ENCODE measurements at regions not wholly inside any gene's neighbourhood (a gene's known extent, or its start where the extent isn't known, plus 50 kb on each side); places are given as distances from the start of the nearest gene placed in this dataset.
"Not testable (repeated sequence)": the region's sequence is repeated elsewhere in the genome, so short reads cannot be mapped to it uniquely, and the experiment has no call there.

DNA sequence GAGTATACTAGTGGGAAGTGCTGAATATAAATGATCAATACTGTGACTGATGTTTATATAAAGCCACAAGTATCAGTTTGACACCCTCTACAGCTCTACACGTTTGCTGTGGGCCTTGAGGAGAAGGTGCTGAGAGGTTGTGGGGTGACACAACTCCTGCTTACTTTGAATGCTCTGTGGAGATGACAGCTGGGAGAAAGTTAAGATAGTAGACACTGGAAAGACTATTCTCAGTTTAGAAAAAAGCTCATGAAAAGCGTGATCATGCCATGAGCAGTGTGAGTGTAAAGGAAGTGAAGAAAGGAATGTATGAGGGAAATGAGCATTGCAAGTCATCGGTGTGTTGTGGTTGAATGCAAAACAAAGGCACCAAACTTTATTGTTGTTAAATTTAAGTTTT, 215.8 kb downstream of the UTRN start:
- no peaks in the 10 kb centered on the region for H3K4me1 ChIP-seq (ENCODE audit: control insufficient read depth in 2 of 2, insufficient read depth in 2 of 2, low read length in 2 of 2)
- WGBS: 60% methylated on average over 3 of the region's 3 CpGs
- H3K9me3 ChIP-seq (ENCODE audit: control insufficient read depth in 2 of 2, insufficient read depth in 1 of 2, low read length in 1 of 2): no peaks in the 10 kb centered on the region
- H3K27ac ChIP-seq (ENCODE audit: low read depth in 1 of 2, low read length in 1 of 2): no peak overlapping the region
- H3K36me3 ChIP-seq (ENCODE audit: control insufficient read depth in 2 of 2, insufficient read depth in 2 of 2, low read length in 1 of 2): peaks cover 8 to 31% of the 10 kb centered on the region in 2 donors
- no peak overlapping the region for H3K4me3 ChIP-seq (ENCODE audit: low read length in 2 of 2)
- DNase-seq (ENCODE audit: low read depth in 6 of 9, low spot score in 9 of 9): no peak
- no peaks in the 10 kb centered on the region for H3K27me3 ChIP-seq (ENCODE audit: control insufficient read depth in 2 of 2, insufficient read depth in 1 of 2, low read length in 1 of 2)

GRCh38 chr6:144505214-144505613, 220.1 kb downstream of the UTRN start:
- not testable (repeated sequence) for H3K36me3 ChIP-seq (ENCODE audit: control insufficient read depth in 2 of 2, insufficient read depth in 2 of 2, low read length in 1 of 2); H3K27ac ChIP-seq (ENCODE audit: low read depth in 1 of 2, low read length in 1 of 2); H3K9me3 ChIP-seq (ENCODE audit: control insufficient read depth in 2 of 2, insufficient read depth in 1 of 2, low read length in 1 of 2); H3K27me3 ChIP-seq (ENCODE audit: control insufficient read depth in 2 of 2, insufficient read depth in 1 of 2, low read length in 1 of 2); H3K4me3 ChIP-seq (ENCODE audit: low read length in 2 of 2); H3K4me1 ChIP-seq (ENCODE audit: control insufficient read depth in 2 of 2, insufficient read depth in 2 of 2, low read length in 2 of 2); DNase-seq (ENCODE audit: low read depth in 6 of 9, low spot score in 9 of 9)
- 98% methylated on average over 4 of the region's 4 CpGs for WGBS

DNA sequence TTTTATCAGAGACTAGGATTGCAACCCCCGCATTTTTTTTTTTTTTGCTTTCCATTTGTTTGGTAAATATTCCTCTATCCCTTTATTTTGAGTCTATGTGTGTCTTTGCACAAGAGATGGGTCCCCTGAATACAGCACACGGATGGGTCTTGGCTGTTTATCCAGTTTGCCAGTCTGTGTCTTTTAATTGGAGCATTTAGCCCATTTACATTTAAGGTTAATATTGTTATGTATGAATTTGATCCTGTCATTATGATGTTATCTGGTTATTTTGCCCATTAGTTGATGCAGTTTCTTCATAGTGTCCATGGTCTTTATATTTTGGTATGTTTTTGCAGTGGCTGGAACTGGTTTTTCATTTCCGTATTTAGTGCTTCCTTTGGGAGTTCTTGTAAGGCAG, 220.9 kb downstream of the UTRN start:
- H3K4me3 ChIP-seq (ENCODE audit: low read length in 2 of 2); DNase-seq (ENCODE audit: low read depth in 6 of 9, low spot score in 9 of 9); H3K27ac ChIP-seq (ENCODE audit: low read depth in 1 of 2, low read length in 1 of 2); H3K27me3 ChIP-seq (ENCODE audit: control insufficient read depth in 2 of 2, insufficient read depth in 1 of 2, low read length in 1 of 2); H3K4me1 ChIP-seq (ENCODE audit: control insufficient read depth in 2 of 2, insufficient read depth in 2 of 2, low read length in 2 of 2); H3K36me3 ChIP-seq (ENCODE audit: control insufficient read depth in 2 of 2, insufficient read depth in 2 of 2, low read length in 1 of 2); H3K9me3 ChIP-seq (ENCODE audit: control insufficient read depth in 2 of 2, insufficient read depth in 1 of 2, low read length in 1 of 2): not testable (repeated sequence)
- WGBS: 99% methylated on average over 3 of the region's 3 CpGs

DNA sequence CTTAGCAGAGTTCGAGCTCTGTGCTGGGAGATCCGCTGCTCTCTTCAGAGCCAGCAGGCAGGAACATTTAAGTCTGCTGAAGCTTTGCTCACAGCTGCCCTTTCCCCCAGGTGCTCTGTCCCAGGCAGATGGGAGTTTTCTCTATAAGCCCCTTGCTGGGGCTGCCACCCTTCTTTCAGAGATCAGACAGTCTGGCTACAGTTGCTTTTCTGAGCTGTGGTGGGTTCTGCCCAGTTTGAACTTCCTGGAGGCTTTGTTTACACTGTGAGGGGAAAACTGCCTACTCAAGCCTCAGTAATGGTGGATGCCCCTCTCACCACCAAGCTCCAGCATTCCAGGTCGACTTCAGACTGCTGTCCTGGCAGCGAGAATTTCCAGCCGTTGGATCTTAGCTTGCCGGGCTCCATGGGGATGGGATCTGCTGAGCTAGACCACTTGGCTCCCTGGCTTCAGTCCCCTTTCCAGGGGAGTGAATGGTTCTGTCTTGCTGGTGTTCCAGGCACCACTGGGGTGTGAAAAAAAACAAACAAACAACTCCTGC, 222.7 kb downstream of the UTRN start:
- 97% methylated on average over 6 of the region's 6 CpGs for WGBS
- not testable (repeated sequence) for H3K36me3 ChIP-seq (ENCODE audit: control insufficient read depth in 2 of 2, insufficient read depth in 2 of 2, low read length in 1 of 2); H3K27me3 ChIP-seq (ENCODE audit: control insufficient read depth in 2 of 2, insufficient read depth in 1 of 2, low read length in 1 of 2); H3K9me3 ChIP-seq (ENCODE audit: control insufficient read depth in 2 of 2, insufficient read depth in 1 of 2, low read length in 1 of 2); H3K27ac ChIP-seq (ENCODE audit: low read depth in 1 of 2, low read length in 1 of 2); H3K4me3 ChIP-seq (ENCODE audit: low read length in 2 of 2); H3K4me1 ChIP-seq (ENCODE audit: control insufficient read depth in 2 of 2, insufficient read depth in 2 of 2, low read length in 2 of 2); DNase-seq (ENCODE audit: low read depth in 6 of 9, low spot score in 9 of 9)

DNA sequence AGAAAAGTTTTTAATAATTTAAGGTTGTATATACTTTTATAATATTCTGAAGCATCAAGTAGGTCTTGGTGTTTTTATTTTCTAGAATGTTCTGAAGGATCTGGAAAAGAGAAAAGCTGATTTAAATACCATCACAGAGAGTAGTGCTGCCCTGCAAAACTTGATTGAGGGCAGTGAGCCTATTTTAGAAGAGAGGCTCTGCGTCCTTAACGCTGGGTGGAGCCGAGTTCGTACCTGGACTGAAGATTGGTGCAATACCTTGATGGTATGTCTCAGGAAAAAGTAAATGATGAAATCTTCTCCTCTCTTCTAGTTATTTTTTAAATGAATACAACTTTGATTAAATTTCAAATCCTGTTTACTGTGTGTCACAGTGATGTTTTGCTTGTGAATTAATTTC, 225.7 kb downstream of the UTRN start:
- Histone ChIP-seq H3K4me1 (ENCODE audit: control insufficient read depth in 2 of 2, insufficient read depth in 2 of 2, low read length in 2 of 2) (no peaks in the 10 kb centered on the region), H3K27me3 (ENCODE audit: control insufficient read depth in 2 of 2, insufficient read depth in 1 of 2, low read length in 1 of 2) (no peaks in the 10 kb centered on the region), H3K4me3 (ENCODE audit: low read length in 2 of 2) (no peak overlapping the region), H3K9me3 (ENCODE audit: control insufficient read depth in 2 of 2, insufficient read depth in 1 of 2, low read length in 1 of 2) (peaks cover 0 to 8% of the 10 kb centered on the region in 2 donors), H3K27ac (ENCODE audit: low read depth in 1 of 2, low read length in 1 of 2) (no peak overlapping the region), H3K36me3 (ENCODE audit: control insufficient read depth in 2 of 2, insufficient read depth in 2 of 2, low read length in 1 of 2) (peaks cover 9 to 27% of the 10 kb centered on the region in 2 donors)
- DNase-seq (ENCODE audit: low read depth in 6 of 9, low spot score in 9 of 9): no peak
- WGBS: 100% methylated on average over 4 of the region's 4 CpGs

GRCh38 chr6:144515761-144516160, 230.6 kb downstream of the UTRN start:
- no peak for DNase-seq (ENCODE audit: low read depth in 6 of 9, low spot score in 9 of 9)
- H3K4me3 ChIP-seq (ENCODE audit: low read length in 2 of 2): no peak overlapping the region
- no peaks in the 10 kb centered on the region for H3K4me1 ChIP-seq (ENCODE audit: control insufficient read depth in 2 of 2, insufficient read depth in 2 of 2, low read length in 2 of 2)
- H3K9me3 ChIP-seq (ENCODE audit: control insufficient read depth in 2 of 2, insufficient read depth in 1 of 2, low read length in 1 of 2): no peaks in the 10 kb centered on the region
- over 99% methylated on average over 5 of the region's 5 CpGs for WGBS
- peaks cover 7 to 47% of the 10 kb centered on the region in 2 donors for H3K36me3 ChIP-seq (ENCODE audit: control insufficient read depth in 2 of 2, insufficient read depth in 2 of 2, low read length in 1 of 2)
- no peaks in the 10 kb centered on the region for H3K27me3 ChIP-seq (ENCODE audit: control insufficient read depth in 2 of 2, insufficient read depth in 1 of 2, low read length in 1 of 2)
- no peak overlapping the region for H3K27ac ChIP-seq (ENCODE audit: low read depth in 1 of 2, low read length in 1 of 2)

- Histone ChIP-seq H3K9me3 (ENCODE audit: control insufficient read depth in 2 of 2, insufficient read depth in 1 of 2, low read length in 1 of 2) (no peaks in the 10 kb centered on the region), H3K27me3 (ENCODE audit: control insufficient read depth in 2 of 2, insufficient read depth in 1 of 2, low read length in 1 of 2) (no peaks in the 10 kb centered on the region), H3K4me1 (ENCODE audit: control insufficient read depth in 2 of 2, insufficient read depth in 2 of 2, low read length in 2 of 2) (no peaks in the 10 kb centered on the region), H3K4me3 (ENCODE audit: low read length in 2 of 2) (no peak overlapping the region), H3K27ac (ENCODE audit: low read depth in 1 of 2, low read length in 1 of 2) (no peak overlapping the region), H3K36me3 (ENCODE audit: control insufficient read depth in 2 of 2, insufficient read depth in 2 of 2, low read length in 1 of 2) (peaks cover 7 to 40% of the 10 kb centered on the region in 2 donors)
- no peak for DNase-seq (ENCODE audit: low read depth in 6 of 9, low spot score in 9 of 9)
- WGBS: 96% methylated on average over 4 of the region's 4 CpGs
Measured at GRCh38 chr6:144519426-144519825, 234.3 kb downstream of the UTRN start.

- DNase-seq (ENCODE audit: low read depth in 6 of 9, low spot score in 9 of 9): no peak
- H3K27ac ChIP-seq (ENCODE audit: low read depth in 1 of 2, low read length in 1 of 2): no peak overlapping the region
- H3K9me3 ChIP-seq (ENCODE audit: control insufficient read depth in 2 of 2, insufficient read depth in 1 of 2, low read length in 1 of 2): no peaks in the 10 kb centered on the region
- H3K4me1 ChIP-seq (ENCODE audit: control insufficient read depth in 2 of 2, insufficient read depth in 2 of 2, low read length in 2 of 2): no peaks in the 10 kb centered on the region
- no peaks in the 10 kb centered on the region for H3K27me3 ChIP-seq (ENCODE audit: control insufficient read depth in 2 of 2, insufficient read depth in 1 of 2, low read length in 1 of 2)
- no peak overlapping the region for H3K4me3 ChIP-seq (ENCODE audit: low read length in 2 of 2)
- H3K36me3 ChIP-seq (ENCODE audit: control insufficient read depth in 2 of 2, insufficient read depth in 2 of 2, low read length in 1 of 2): peaks cover 20 to 26% of the 10 kb centered on the region in 2 donors
- 95% methylated on average over 9 of the region's 9 CpGs for WGBS
Measured at GRCh38 chr6:144528743-144529425, 243.7 kb downstream of the UTRN start.

- no peak for DNase-seq (ENCODE audit: low read depth in 6 of 9, low spot score in 9 of 9)
- over 99% methylated on average over 2 of the region's 2 CpGs for WGBS
- Histone ChIP-seq H3K9me3 (ENCODE audit: control insufficient read depth in 2 of 2, insufficient read depth in 1 of 2, low read length in 1 of 2) (no peaks in the 10 kb centered on the region), H3K36me3 (ENCODE audit: control insufficient read depth in 2 of 2, insufficient read depth in 2 of 2, low read length in 1 of 2) (peaks cover 20 to 29% of the 10 kb centered on the region in 2 donors), H3K27ac (ENCODE audit: low read depth in 1 of 2, low read length in 1 of 2) (no peak overlapping the region), H3K27me3 (ENCODE audit: control insufficient read depth in 2 of 2, insufficient read depth in 1 of 2, low read length in 1 of 2) (no peaks in the 10 kb centered on the region), H3K4me1 (ENCODE audit: control insufficient read depth in 2 of 2, insufficient read depth in 2 of 2, low read length in 2 of 2) (no peaks in the 10 kb centered on the region), H3K4me3 (ENCODE audit: low read length in 2 of 2) (no peak overlapping the region)
Measured at GRCh38 chr6:144530118-144530517, 245.0 kb downstream of the UTRN start.
